ENCODE measurements at regions not wholly inside any gene's neighbourhood (a gene's known extent, or its start where the extent isn't known, plus 50 kb on each side); places are given as distances from the start of the nearest gene placed in this dataset.

DNA sequence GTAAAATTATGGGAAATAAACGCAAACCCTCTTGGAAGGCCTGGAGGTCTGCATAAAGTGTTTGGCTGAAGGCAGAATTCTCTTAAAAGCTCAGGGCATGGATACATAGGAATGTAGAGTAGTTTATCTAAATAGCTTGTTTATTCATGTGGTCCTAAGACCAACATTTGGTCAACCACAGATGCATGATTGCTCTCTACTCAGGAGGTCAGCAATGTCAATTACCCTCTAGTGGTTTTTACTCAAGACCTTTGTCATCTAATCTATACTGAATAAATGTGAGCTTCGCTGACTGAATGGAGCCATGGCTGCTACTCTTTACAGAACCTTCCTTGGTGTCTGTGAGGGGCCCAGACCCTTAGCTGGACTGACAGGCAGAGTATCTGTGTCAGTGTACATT is 139.8 kb downstream of the ATL2 start:
- no peak for TF ChIP-seq TOX (CRISPR knock-in tag; IDR thresholded peaks at IDR 0.05; ENCODE audit: borderline replicate concordance)
- TF ChIP-seq ZNF8 (CRISPR knock-in tag; IDR thresholded peaks at IDR 0.05): no peak
- no peak for TF ChIP-seq ZNF70 (CRISPR knock-in tag; IDR thresholded peaks at IDR 0.05)

Measured in SK-N-SH treated with all-trans-retinoic acid at 6 μM for 48 hours (cell line).